NT2/D1 (cell line): ENCODE measurements at regions not wholly inside any gene's neighbourhood (a gene's known extent, or its start where the extent isn't known, plus 50 kb on each side); places are given as distances from the start of the nearest gene placed in this dataset.

Source experiments
- DNase-seq: peaks from one replicate; pipeline ENCODE4 v3.0.0-alpha.2; 2011; ENCODE audit warnings: low read depth, low spot score
- H3K27me3 ChIP-seq: 2 replicates; pipeline ENCODE4 v1.6.0; 2011; ENCODE audit warnings: mild to moderate bottlenecking; ENCODE audit not compliant: insufficient read length, insufficient read depth
- H3K36me3 ChIP-seq: 2 replicates; pipeline ENCODE4 v1.6.1; 2011; ENCODE audit warnings: mild to moderate bottlenecking, low read length, mixed read lengths; ENCODE audit not compliant: insufficient read depth, insufficient read length
- H3K4me1 ChIP-seq: 2 replicates; pipeline ENCODE4 v1.5.1; 2011; ENCODE audit not compliant: insufficient read depth, insufficient read length
- H3K4me3 ChIP-seq: 2 replicates; pipeline ENCODE4 v1.5.1; 2011; ENCODE audit warnings: low read depth; ENCODE audit not compliant: insufficient read length
- H3K9ac ChIP-seq: 2 replicates; pipeline ENCODE4 v1.6.0; 2011; ENCODE audit warnings: low read depth; ENCODE audit not compliant: insufficient read length
- H3K9me3 ChIP-seq: 2 replicates; pipeline ENCODE4 v1.5.1; 2011; ENCODE audit warnings: mild to moderate bottlenecking, low read length; ENCODE audit not compliant: insufficient read depth
- SUZ12 ChIP-seq: IDR thresholded peaks from 2 replicates; pipeline ENCODE4 v1.6.1; 2011; ENCODE audit not compliant: insufficient read length, insufficient read depth; ENCODE audit errors: extremely low read depth
- YY1 ChIP-seq: IDR thresholded peaks from 2 replicates; pipeline ENCODE4 v1.6.1; 2011; ENCODE audit not compliant: insufficient read length, insufficient read depth
- ZNF274 ChIP-seq: IDR thresholded peaks from 2 replicates; pipeline ENCODE4 v1.6.1; 2011; ENCODE audit warnings: mild to moderate bottlenecking, low read depth, low read length

- Histone ChIP-seq H3K9ac (no peak overlapping the region), H3K36me3 (no peaks in the 10 kb centered on the region), H3K27me3 (no peaks in the 10 kb centered on the region), H3K4me3 (no peak overlapping the region), H3K9me3 (no peaks in the 10 kb centered on the region), H3K4me1 (no peaks in the 10 kb centered on the region)
- no peak for TF ChIP-seq SUZ12
- TF ChIP-seq YY1: no peak
- TF ChIP-seq ZNF274: no peak
- no peak for DNase-seq
Measured at GRCh38 chr11:105297463-105297862, 157.9 kb upstream of the CARD18 start.

GRCh38 chr11:105296806-105297205 lies 157.2 kb upstream of the CARD18 start:
- Histone ChIP-seq H3K27me3 (no peaks in the 10 kb centered on the region), H3K4me3 (no peak overlapping the region), H3K4me1 (no peaks in the 10 kb centered on the region), H3K9me3 (no peaks in the 10 kb centered on the region), H3K9ac (no peak overlapping the region), H3K36me3 (no peaks in the 10 kb centered on the region)
- TF ChIP-seq YY1 (no peak), ZNF274 (no peak), SUZ12 (no peak)
- DNase-seq: no peak

- H3K9me3 ChIP-seq: no peaks in the 10 kb centered on the region
- no peak overlapping the region for H3K9ac ChIP-seq
- no peak for DNase-seq
- no peak overlapping the region for H3K4me3 ChIP-seq
- TF ChIP-seq YY1 (no peak), SUZ12 (no peak), ZNF274 (no peak)
- H3K36me3 ChIP-seq: no peaks in the 10 kb centered on the region
- H3K27me3 ChIP-seq: no peaks in the 10 kb centered on the region
- no peaks in the 10 kb centered on the region for H3K4me1 ChIP-seq
Measured at GRCh38 chr11:105296386-105296785, 156.8 kb upstream of the CARD18 start.

GRCh38 chr11:105282658-105283057 lies 143.1 kb upstream of the CARD18 start:
- DNase-seq: no peak
- H3K9me3 ChIP-seq: no peaks in the 10 kb centered on the region

DNA sequence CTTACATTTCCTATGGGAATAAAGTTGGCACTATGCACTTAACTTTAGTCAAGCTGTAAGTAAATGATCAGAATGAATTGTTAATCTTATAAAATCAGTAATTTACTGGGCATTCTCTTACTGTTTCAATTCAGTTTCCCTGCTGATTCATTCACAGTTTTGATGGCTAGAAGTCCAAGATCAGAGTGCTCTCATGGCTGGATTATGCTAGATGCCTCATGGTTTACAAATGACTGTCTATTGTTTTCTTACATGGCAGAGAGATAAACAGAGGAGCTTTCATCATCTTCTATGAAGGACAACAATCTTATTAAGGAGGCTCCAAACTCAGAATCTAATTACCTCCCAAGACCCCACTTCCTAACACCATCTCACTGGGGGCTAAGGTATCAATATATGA lies 135.1 kb upstream of the CARD18 start:
- no peaks in the 10 kb centered on the region for H3K36me3 ChIP-seq
- no peaks in the 10 kb centered on the region for H3K9me3 ChIP-seq
- H3K4me3 ChIP-seq: no peak overlapping the region
- TF ChIP-seq ZNF274 (no peak), SUZ12 (no peak), YY1 (no peak)
- no peaks in the 10 kb centered on the region for H3K27me3 ChIP-seq
- H3K9ac ChIP-seq: no peak overlapping the region
- no peak for DNase-seq
- no peaks in the 10 kb centered on the region for H3K4me1 ChIP-seq

More at GRCh38 chr11:105282658-105283057, 143.1 kb upstream of the CARD18 start:
- H3K27me3 ChIP-seq: no peaks in the 10 kb centered on the region
- no peaks in the 10 kb centered on the region for H3K36me3 ChIP-seq
- H3K4me1 ChIP-seq: no peaks in the 10 kb centered on the region
- H3K4me3 ChIP-seq: no peak overlapping the region
- TF ChIP-seq ZNF274: no peak
- no peak for TF ChIP-seq YY1
- TF ChIP-seq SUZ12: no peak
- H3K9ac ChIP-seq: no peak overlapping the region

DNA sequence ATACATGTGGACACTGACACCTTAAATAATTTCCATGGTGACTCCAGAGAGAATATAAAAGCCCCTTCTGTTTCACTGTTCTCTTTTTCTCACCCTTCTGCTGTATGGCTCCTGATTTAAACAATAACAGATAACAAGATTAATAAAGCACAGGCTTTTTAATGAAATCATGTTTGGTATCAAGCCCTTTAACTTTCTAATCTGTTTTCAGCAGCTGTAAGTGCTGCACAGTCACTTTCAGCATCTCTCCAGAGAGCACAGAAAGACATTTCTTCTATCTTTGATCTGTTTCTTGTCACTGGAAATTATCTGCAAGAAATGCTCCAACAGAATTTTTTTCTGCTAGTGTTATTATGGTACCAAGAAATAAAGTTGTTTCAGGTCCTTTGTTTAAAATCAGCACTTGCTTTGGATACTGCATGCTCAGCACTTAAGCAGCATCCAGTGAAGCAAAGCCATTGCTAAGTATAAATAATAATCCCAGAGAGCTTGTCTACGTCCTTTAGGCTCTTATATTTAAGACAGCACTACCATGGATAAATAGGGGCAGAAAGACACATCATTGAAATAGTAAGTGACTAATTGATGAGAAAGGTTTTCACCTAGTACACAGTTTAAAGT lies 134.2 kb upstream of the CARD18 start:
- H3K27me3 ChIP-seq: no peaks in the 10 kb centered on the region
- H3K9ac ChIP-seq: no peak overlapping the region
- no peaks in the 10 kb centered on the region for H3K36me3 ChIP-seq
- no peaks in the 10 kb centered on the region for H3K9me3 ChIP-seq
- no peaks in the 10 kb centered on the region for H3K4me1 ChIP-seq
- H3K4me3 ChIP-seq: no peak overlapping the region
- DNase-seq: no peak
- TF ChIP-seq SUZ12 (no peak), ZNF274 (no peak), YY1 (no peak)

GRCh38 chr11:105269862-105270261 lies 130.3 kb upstream of the CARD18 start:
- TF ChIP-seq SUZ12 (no peak), YY1 (no peak), ZNF274 (no peak)
- H3K4me1 ChIP-seq: no peaks in the 10 kb centered on the region
- no peaks in the 10 kb centered on the region for H3K9me3 ChIP-seq
- H3K27me3 ChIP-seq: no peaks in the 10 kb centered on the region
- H3K9ac ChIP-seq: no peak overlapping the region
- H3K4me3 ChIP-seq: no peak overlapping the region
- DNase-seq: no peak
- H3K36me3 ChIP-seq: no peaks in the 10 kb centered on the region
